GM10266 (cell line): ENCODE measurements at regions not wholly inside any gene's neighbourhood (a gene's known extent, or its start where the extent isn't known, plus 50 kb on each side); places are given as distances from the start of the nearest gene placed in this dataset.

Experiments
- DNase-seq: peaks from one replicate; pipeline ENCODE4 v3.0.0; 2012; ENCODE audit errors: extremely low spot score
- CTCF ChIP-seq: IDR thresholded peaks from 2 replicates; pipeline ENCODE4 v1.5.1; 2012; ENCODE audit warnings: mild to moderate bottlenecking, low read depth; ENCODE audit not compliant: control insufficient read depth, insufficient read depth; ENCODE audit errors: missing control alignments

- DNase-seq: no peak
- no peak for TF ChIP-seq CTCF
Measured at GRCh38 chr5:104237586-104237985, 675.0 kb upstream of the NUDT12 start.

GRCh38 chr5:104223885-104224773, 661.5 kb upstream of the NUDT12 start:
- no peak for DNase-seq
- no peak for TF ChIP-seq CTCF

GRCh38 chr5:104218200-104218599, 655.6 kb upstream of the NUDT12 start:
- no peak for DNase-seq

GRCh38 chr5:104213216-104213615, 650.6 kb upstream of the NUDT12 start:
- DNase-seq: no peak
- TF ChIP-seq CTCF: no peak

More at GRCh38 chr5:104218200-104218599, 655.6 kb upstream of the NUDT12 start:
- TF ChIP-seq CTCF: no peak

- no peak for DNase-seq
- TF ChIP-seq CTCF: no peak
Measured at GRCh38 chr5:104199771-104200170, 637.2 kb upstream of the NUDT12 start.

- no peak for DNase-seq
- no peak for TF ChIP-seq CTCF
Measured at GRCh38 chr5:104198156-104198555, 635.6 kb upstream of the NUDT12 start.

- TF ChIP-seq CTCF: no peak
- no peak for DNase-seq
Measured at GRCh38 chr5:104189909-104190308, 627.3 kb upstream of the NUDT12 start.
